CD4-positive, alpha-beta T cell treated with Interferon alpha-2 for 1 hour (primary cell): ENCODE measurements at regions not wholly inside any gene's neighbourhood (a gene's known extent, or its start where the extent isn't known, plus 50 kb on each side); places are given as distances from the start of the nearest gene placed in this dataset.

ENCODE experiments used
- DNase-seq, 2 donors: peaks; one replicate each; pipeline ENCODE4 v3.0.0-alpha.2; 2020 to 2022

GRCh38 chr12:124686370-124687173 is 119.2 kb upstream of the NCOR2 start:
- no peak for DNase-seq

GRCh38 chr12:124685689-124686369 is 118.4 kb upstream of the NCOR2 start:
- no peak for DNase-seq

- DNase-seq: no peak
These were observed 117.7 kb upstream of the NCOR2 start for GRCh38 chr12:124684971-124685688.

GRCh38 chr12:124684496-124684895 is 117.1 kb upstream of the NCOR2 start:
- no peak for DNase-seq

- no peak for DNase-seq
These were observed 116.0 kb upstream of the NCOR2 start for GRCh38 chr12:124683152-124684124.

GRCh38 chr12:124682425-124683151 is 115.2 kb upstream of the NCOR2 start:
- DNase-seq: no peak

GRCh38 chr12:124681779-124682391 is 114.5 kb upstream of the NCOR2 start:
- DNase-seq: no peak

GRCh38 chr12:124680863-124681778 is 113.7 kb upstream of the NCOR2 start:
- DNase-seq: peak; percentile 41 to 79

GRCh38 chr12:124679533-124680371 is 112.3 kb upstream of the NCOR2 start:
- no peak for DNase-seq

- DNase-seq: no peak
These were observed 111.6 kb upstream of the NCOR2 start for GRCh38 chr12:124679047-124679446.

GRCh38 chr12:124678421-124678893 is 111.0 kb upstream of the NCOR2 start:
- DNase-seq: no peak

GRCh38 chr12:124677552-124678356 is 110.3 kb upstream of the NCOR2 start:
- no peak for DNase-seq

- no peak for DNase-seq
These were observed 109.5 kb upstream of the NCOR2 start for GRCh38 chr12:124676714-124677462.

GRCh38 chr12:124675881-124676713 is 108.7 kb upstream of the NCOR2 start:
- peak in 1 of 2 donors; percentile 38 for DNase-seq

GRCh38 chr12:124674937-124675336 is 107.5 kb upstream of the NCOR2 start:
- no peak for DNase-seq
